Fibroblast of lung (primary cell): ENCODE measurements at regions not wholly inside any gene's neighbourhood (a gene's known extent, or its start where the extent isn't known, plus 50 kb on each side); places are given as distances from the start of the nearest gene placed in this dataset.

ENCODE experiments used
- DNase-seq, 2 donors: peaks; one replicate each; pipeline versions ENCODE4 v3.0.0 to v3.0.0-alpha.2; 2010; ENCODE audit warnings: low read depth in 2 of 2
- H2AFZ ChIP-seq: 2 replicates; pipeline ENCODE4 v1.5.1; 2012; ENCODE audit warnings: low read length, control low read depth, inconsistent platforms
- H3K27ac ChIP-seq: 2 replicates; pipeline ENCODE4 v1.5.1; 2011; ENCODE audit warnings: low read length, control low read depth; ENCODE audit not compliant: insufficient read depth
- H3K27me3 ChIP-seq: 2 replicates; pipeline ENCODE4 v1.5.1; 2011; ENCODE audit warnings: mild to moderate bottlenecking, low read length; ENCODE audit not compliant: control insufficient read depth, insufficient read depth
- H3K36me3 ChIP-seq: 2 replicates; pipeline ENCODE4 v1.5.1; 2011; ENCODE audit warnings: low read length; ENCODE audit not compliant: control insufficient read depth, insufficient read depth
- H3K4me1 ChIP-seq: 2 replicates; pipeline ENCODE4 v1.5.1; 2011; ENCODE audit warnings: low read length; ENCODE audit not compliant: control insufficient read depth, insufficient read depth; ENCODE audit errors: extremely low read depth
- H3K4me2 ChIP-seq: 2 replicates; pipeline ENCODE4 v1.5.1; 2011; ENCODE audit warnings: low read length, control low read depth; ENCODE audit not compliant: insufficient read depth; ENCODE audit errors: extremely low read depth
- H3K4me3 ChIP-seq, 4 experiments: fragments of 200-600 bp in 1 of 4; sonication (generic) in 1 of 4; replicated peaks in 1 of 4; 2 replicates each; pipeline ENCODE4 v1.5.1; 2011 to 2016; ENCODE audit warnings: low read length in 4 of 4, low read depth in 3 of 4, mild to moderate bottlenecking in 3 of 4, control low read depth in 2 of 4, inconsistent platforms in 1 of 4, mixed read lengths in 1 of 4; ENCODE audit not compliant: insufficient read depth in 1 of 4; ENCODE audit errors: control extremely low read depth in 1 of 4
- H3K79me2 ChIP-seq: 2 replicates; pipeline ENCODE4 v1.5.1; 2012; ENCODE audit warnings: mild to moderate bottlenecking, low read length, inconsistent platforms; ENCODE audit not compliant: control insufficient read depth, insufficient read depth
- H3K9ac ChIP-seq: 2 replicates; pipeline ENCODE4 v1.5.1; 2011; ENCODE audit warnings: mild to moderate bottlenecking, low read length, control low read depth; ENCODE audit not compliant: insufficient read depth
- H3K9me3 ChIP-seq: 2 replicates; pipeline ENCODE4 v1.5.1; 2012; ENCODE audit warnings: low read depth, low read length; ENCODE audit not compliant: control insufficient read depth, insufficient read depth
- H4K20me1 ChIP-seq: 2 replicates; pipeline ENCODE4 v1.5.1; 2011; ENCODE audit warnings: low read length; ENCODE audit not compliant: control insufficient read depth, insufficient read depth; ENCODE audit errors: extremely low read depth
- CTCF ChIP-seq, 2 donors: IDR thresholded peaks in 1 of 2; conservative IDR thresholded peaks in 1 of 2; 1 replicate in 1 of 2; 2 replicates in 1 of 2; pipeline ENCODE4 v1.5.1; 2011 to 2012; ENCODE audit warnings: low read length in 2 of 2, control low read depth in 1 of 2, inconsistent platforms in 1 of 2, low read depth in 1 of 2, mild to moderate bottlenecking in 1 of 2
- EZH2 ChIP-seq: IDR thresholded peaks from 2 replicates; pipeline ENCODE4 v1.5.1; 2012; ENCODE audit warnings: low read length, control low read depth, mild to moderate bottlenecking; ENCODE audit errors: missing control alignments

- Histone ChIP-seq H3K4me1 (peaks cover 2% of the 10 kb centered on the region), H3K27ac (no peak overlapping the region), H3K36me3 (no peaks in the 10 kb centered on the region), H3K9me3 (no peaks in the 10 kb centered on the region), H3K27me3 (no peaks in the 10 kb centered on the region), H3K4me2 (peak overlapping the region; percentile 23), H2AFZ (peak overlapping the region; percentile 21), H3K9ac (no peak overlapping the region), H4K20me1 (no peaks in the 10 kb centered on the region), H3K79me2 (no peaks in the 10 kb centered on the region), H3K4me3 (no peak overlapping the region)
- peak; percentile 7 to 88 for DNase-seq
- TF ChIP-seq CTCF (conservative IDR thresholded peaks at IDR 0.05 in 1 of 2, IDR thresholded peaks at IDR 0.05 in 1 of 2; ENCODE audit: low read depth in 1 of 2, low read length in 2 of 2) = no peak
- no peak for TF ChIP-seq EZH2
These were observed 85.6 kb downstream of the PTTG1 start for GRCh38 chr5:160507221-160507721.

GRCh38 chr5:160508780-160509361, 87.2 kb downstream of the PTTG1 start:
- Histone ChIP-seq H3K36me3 (no peaks in the 10 kb centered on the region), H3K4me1 (peaks cover 2% of the 10 kb centered on the region), H3K27me3 (no peaks in the 10 kb centered on the region), H3K9ac (no peak overlapping the region), H4K20me1 (no peaks in the 10 kb centered on the region), H3K4me2 (no peak overlapping the region), H3K27ac (no peak overlapping the region), H3K4me3 (no peak overlapping the region), H2AFZ (no peak overlapping the region), H3K9me3 (no peaks in the 10 kb centered on the region), H3K79me2 (no peaks in the 10 kb centered on the region)
- DNase-seq = peak; percentile 86 to 89
- TF ChIP-seq CTCF (conservative IDR thresholded peaks at IDR 0.05 in 1 of 2, IDR thresholded peaks at IDR 0.05 in 1 of 2; ENCODE audit: low read depth in 1 of 2, low read length in 2 of 2) (peak; percentile 83 to 84), EZH2 (no peak)

- no peak overlapping the region for H3K4me2 ChIP-seq
- H4K20me1 ChIP-seq = no peaks in the 10 kb centered on the region
- no peaks in the 10 kb centered on the region for H3K9me3 ChIP-seq
- H2AFZ ChIP-seq = no peak overlapping the region
- no peaks in the 10 kb centered on the region for H3K4me1 ChIP-seq
- H3K9ac ChIP-seq = no peak overlapping the region
- no peaks in the 10 kb centered on the region for H3K27me3 ChIP-seq
- no peak overlapping the region for H3K4me3 ChIP-seq
- no peak overlapping the region for H3K27ac ChIP-seq
- no peak for DNase-seq
- no peaks in the 10 kb centered on the region for H3K36me3 ChIP-seq
- no peaks in the 10 kb centered on the region for H3K79me2 ChIP-seq
- no peak for TF ChIP-seq CTCF (conservative IDR thresholded peaks at IDR 0.05 in 1 of 2, IDR thresholded peaks at IDR 0.05 in 1 of 2; ENCODE audit: low read depth in 1 of 2, low read length in 2 of 2)
- no peak for TF ChIP-seq EZH2
These were observed 89.8 kb downstream of the PTTG1 start for GRCh38 chr5:160511280-160511929.
